Neural progenitor cell (in vitro differentiated cells): ENCODE measurements at regions not wholly inside any gene's neighbourhood (a gene's known extent, or its start where the extent isn't known, plus 50 kb on each side); places are given as distances from the start of the nearest gene placed in this dataset.

Experiments
- EZH2 ChIP-seq: fragments of 200-600 bp; sonication (generic); IDR thresholded peaks from 2 replicates; pipeline ENCODE4 v1.6.1; 2017; ENCODE audit warnings: antibody characterized with exemption, mild to moderate bottlenecking, moderate library complexity
- TF ChIP-seq, protein P1 (sequence below): fragments of 200-600 bp; sonication (generic); IDR thresholded peaks from 2 replicates; pipeline ENCODE4 v1.5.1; 2017; ENCODE audit warnings: antibody characterized with exemption, mild to moderate bottlenecking

- no peak for TF ChIP-seq EZH2
- TF ChIP-seq, protein P1, sequence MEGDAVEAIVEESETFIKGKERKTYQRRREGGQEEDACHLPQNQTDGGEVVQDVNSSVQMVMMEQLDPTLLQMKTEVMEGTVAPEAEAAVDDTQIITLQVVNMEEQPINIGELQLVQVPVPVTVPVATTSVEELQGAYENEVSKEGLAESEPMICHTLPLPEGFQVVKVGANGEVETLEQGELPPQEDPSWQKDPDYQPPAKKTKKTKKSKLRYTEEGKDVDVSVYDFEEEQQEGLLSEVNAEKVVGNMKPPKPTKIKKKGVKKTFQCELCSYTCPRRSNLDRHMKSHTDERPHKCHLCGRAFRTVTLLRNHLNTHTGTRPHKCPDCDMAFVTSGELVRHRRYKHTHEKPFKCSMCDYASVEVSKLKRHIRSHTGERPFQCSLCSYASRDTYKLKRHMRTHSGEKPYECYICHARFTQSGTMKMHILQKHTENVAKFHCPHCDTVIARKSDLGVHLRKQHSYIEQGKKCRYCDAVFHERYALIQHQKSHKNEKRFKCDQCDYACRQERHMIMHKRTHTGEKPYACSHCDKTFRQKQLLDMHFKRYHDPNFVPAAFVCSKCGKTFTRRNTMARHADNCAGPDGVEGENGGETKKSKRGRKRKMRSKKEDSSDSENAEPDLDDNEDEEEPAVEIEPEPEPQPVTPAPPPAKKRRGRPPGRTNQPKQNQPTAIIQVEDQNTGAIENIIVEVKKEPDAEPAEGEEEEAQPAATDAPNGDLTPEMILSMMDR, result no peak
Observed at GRCh38 chr13:112137144-112137543, 70.2 kb downstream of the SOX1 start.
